Tibial artery (tissue), 4 donors: ENCODE measurements at regions not wholly inside any gene's neighbourhood (a gene's known extent, or its start where the extent isn't known, plus 50 kb on each side); places are given as distances from the start of the nearest gene placed in this dataset.

ENCODE experiments used
- DNase-seq, 2 donors: peaks; one replicate each; pipeline ENCODE4 v3.0.0-alpha.2; 2019
- H3K27ac ChIP-seq, 2 donors: fragments of 200-600 bp; sonication (generic) in 1 of 2; 1 replicate in 1 of 2; 2 replicates in 1 of 2; pipeline ENCODE4 v1.5.1; 2018 to 2019; ENCODE audit warnings: mild to moderate bottlenecking in 1 of 2
- H3K27me3 ChIP-seq, 2 donors: fragments of 200-600 bp; sonication (generic) in 1 of 2; one replicate each; pipeline versions ENCODE4 v1.5.1 to v1.6.0; 2016 to 2019
- H3K36me3 ChIP-seq, 3 donors: fragments of 200-600 bp; sonication (generic) in 2 of 3; one replicate each; pipeline ENCODE4 v1.5.1; 2016 to 2019; ENCODE audit warnings: mild to moderate bottlenecking in 2 of 3
- H3K4me1 ChIP-seq, 4 donors: fragments of 200-600 bp; sonication (generic) in 2 of 4; 1 replicate in 3 of 4; 2 replicates in 1 of 4; pipeline ENCODE4 v1.5.1; 2016 to 2019
- H3K4me3 ChIP-seq, 2 donors: fragments of 200-600 bp; sonication (generic) in 1 of 2; 1 replicate in 1 of 2; 2 replicates in 1 of 2; pipeline ENCODE4 v1.5.1; 2018 to 2019; ENCODE audit warnings: mild to moderate bottlenecking in 2 of 2
- H3K9me3 ChIP-seq, 3 donors: fragments of 200-600 bp; sonication (generic) in 1 of 3; one replicate each; pipeline ENCODE4 v1.5.1; 2016 to 2019
- intact Hi-C: fragments of 100-400 bp; cut with DNase I; formaldehyde crosslinking; loops from one replicate; pipeline ENCODE4 v1.15.0; 2023; ENCODE audit warnings: low total_unique reads
- TF ChIP-seq, protein P1 (sequence below), 2 experiments: fragments of 200-600 bp in 1 of 2; fragments of 450-650 bp in 1 of 2; IDR thresholded peaks; one replicate each; pipeline ENCODE4 v1.5.1; 2017 to 2019; ENCODE audit warnings: antibody characterized with exemption in 2 of 2, mild to moderate bottlenecking in 1 of 2, moderate library complexity in 1 of 2

DNA sequence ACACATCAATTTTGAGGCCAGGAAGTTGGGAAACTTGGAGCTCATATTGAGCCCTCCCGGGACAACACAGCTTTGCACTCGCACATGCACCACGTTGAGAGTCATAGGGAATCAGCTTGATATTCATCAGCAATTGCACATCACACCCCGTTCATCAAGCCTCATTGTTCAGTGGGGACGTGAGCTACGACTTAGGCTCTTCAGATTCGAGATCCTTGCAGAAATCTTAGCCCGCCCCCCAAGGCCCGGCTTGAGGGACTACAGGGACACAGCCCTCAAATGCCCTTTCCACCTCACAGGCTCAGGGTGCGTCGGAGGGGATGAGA lies 93.0 kb upstream of the MAFB start:
- intact Hi-C loops = no loop called here
- no peak overlapping the region for H3K27ac ChIP-seq
- DNase-seq = no peak
- H3K36me3 ChIP-seq = no peaks in the 10 kb centered on the region
- no peaks in the 10 kb centered on the region for H3K9me3 ChIP-seq
- TF ChIP-seq, protein P1, sequence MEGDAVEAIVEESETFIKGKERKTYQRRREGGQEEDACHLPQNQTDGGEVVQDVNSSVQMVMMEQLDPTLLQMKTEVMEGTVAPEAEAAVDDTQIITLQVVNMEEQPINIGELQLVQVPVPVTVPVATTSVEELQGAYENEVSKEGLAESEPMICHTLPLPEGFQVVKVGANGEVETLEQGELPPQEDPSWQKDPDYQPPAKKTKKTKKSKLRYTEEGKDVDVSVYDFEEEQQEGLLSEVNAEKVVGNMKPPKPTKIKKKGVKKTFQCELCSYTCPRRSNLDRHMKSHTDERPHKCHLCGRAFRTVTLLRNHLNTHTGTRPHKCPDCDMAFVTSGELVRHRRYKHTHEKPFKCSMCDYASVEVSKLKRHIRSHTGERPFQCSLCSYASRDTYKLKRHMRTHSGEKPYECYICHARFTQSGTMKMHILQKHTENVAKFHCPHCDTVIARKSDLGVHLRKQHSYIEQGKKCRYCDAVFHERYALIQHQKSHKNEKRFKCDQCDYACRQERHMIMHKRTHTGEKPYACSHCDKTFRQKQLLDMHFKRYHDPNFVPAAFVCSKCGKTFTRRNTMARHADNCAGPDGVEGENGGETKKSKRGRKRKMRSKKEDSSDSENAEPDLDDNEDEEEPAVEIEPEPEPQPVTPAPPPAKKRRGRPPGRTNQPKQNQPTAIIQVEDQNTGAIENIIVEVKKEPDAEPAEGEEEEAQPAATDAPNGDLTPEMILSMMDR (IDR thresholded peaks at IDR 0.05) = no peak
- peaks cover 0 to 4% (median 3%) of the 10 kb centered on the region in 4 donors for H3K4me1 ChIP-seq
- H3K27me3 ChIP-seq = peaks cover 0 to 5% of the 10 kb centered on the region in 2 donors
- H3K4me3 ChIP-seq = no peak overlapping the region

DNA sequence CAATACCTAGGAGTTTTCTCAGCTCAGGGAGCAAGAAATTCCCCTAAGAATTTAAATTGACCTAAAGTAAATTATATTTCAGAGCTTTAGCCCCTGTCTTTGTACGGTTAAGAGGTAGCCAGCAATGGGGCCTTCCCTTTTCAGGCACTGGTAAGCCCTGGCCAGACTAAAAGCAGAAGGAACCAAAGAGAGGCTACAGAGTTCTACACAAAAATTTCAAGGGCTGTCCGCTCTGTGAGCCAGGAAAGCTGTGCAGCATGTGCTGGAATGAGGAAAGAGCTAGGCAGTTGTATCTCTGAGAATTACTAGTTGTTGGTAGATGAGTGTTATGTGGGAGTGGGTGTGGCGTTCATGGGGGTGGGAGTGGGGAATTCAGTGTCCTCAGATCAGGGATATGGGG lies 96.3 kb upstream of the MAFB start:
- no peak for DNase-seq
- no peaks in the 10 kb centered on the region for H3K4me1 ChIP-seq
- no peaks in the 10 kb centered on the region for H3K9me3 ChIP-seq
- TF ChIP-seq, protein P1 (IDR thresholded peaks at IDR 0.05) = no peak
- peaks cover 0 to 8% of the 10 kb centered on the region in 2 donors for H3K27me3 ChIP-seq
- no peak overlapping the region for H3K4me3 ChIP-seq
- intact Hi-C loops = no loop called here
- H3K36me3 ChIP-seq = no peaks in the 10 kb centered on the region
- no peak overlapping the region for H3K27ac ChIP-seq

DNA sequence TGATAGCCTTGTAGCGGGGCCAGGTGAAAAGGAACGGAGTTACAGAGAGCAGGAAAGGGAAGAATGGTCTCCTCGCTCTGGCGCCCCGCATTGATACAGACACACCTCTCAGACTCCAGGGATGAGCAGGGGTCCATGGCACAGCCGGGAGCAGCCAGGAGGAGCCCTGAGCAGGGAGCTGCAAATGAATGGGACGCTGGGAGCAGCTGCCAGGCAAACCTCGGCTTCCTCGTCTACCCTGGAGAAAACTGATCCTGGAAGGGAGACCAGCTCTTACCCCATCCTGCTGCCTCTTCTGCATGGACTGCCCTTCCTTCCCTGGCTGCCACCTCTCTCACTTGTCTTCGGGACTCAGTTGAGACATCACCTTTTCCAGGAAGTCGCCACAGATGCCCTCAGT lies 97.3 kb upstream of the MAFB start:
- DNase-seq = no peak
- H3K9me3 ChIP-seq = no peaks in the 10 kb centered on the region
- peaks cover 0 to 8% of the 10 kb centered on the region in 2 donors for H3K27me3 ChIP-seq
- TF ChIP-seq, protein P1 (IDR thresholded peaks at IDR 0.05) = no peak
- H3K4me3 ChIP-seq = no peak overlapping the region
- intact Hi-C loops = no loop called here
- no peaks in the 10 kb centered on the region for H3K4me1 ChIP-seq
- no peaks in the 10 kb centered on the region for H3K36me3 ChIP-seq
- no peak overlapping the region for H3K27ac ChIP-seq

DNA sequence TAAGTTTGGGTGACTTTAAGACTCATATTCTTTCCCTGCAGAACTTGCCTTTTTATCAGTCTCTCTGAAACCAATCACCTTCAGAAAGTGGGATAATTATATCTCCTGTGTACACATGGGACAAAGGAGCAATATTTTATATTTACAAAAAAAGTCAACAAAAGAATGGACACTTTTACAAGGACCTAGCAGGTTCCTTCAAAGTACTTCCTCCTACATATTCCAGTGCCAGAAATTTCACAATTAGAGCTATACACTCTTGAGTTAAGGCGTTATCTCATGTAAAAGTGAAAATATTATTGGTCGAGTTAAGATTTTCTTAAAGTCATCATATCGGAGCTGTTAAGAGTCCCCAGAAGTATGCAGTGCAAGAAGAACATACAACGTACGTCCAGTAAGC lies 98.9 kb upstream of the MAFB start:
- no peak overlapping the region for H3K27ac ChIP-seq
- intact Hi-C loops = no loop called here
- peaks cover 0 to 8% of the 10 kb centered on the region in 2 donors for H3K27me3 ChIP-seq
- H3K4me1 ChIP-seq = no peaks in the 10 kb centered on the region
- H3K4me3 ChIP-seq = no peak overlapping the region
- no peak for DNase-seq
- H3K9me3 ChIP-seq = no peaks in the 10 kb centered on the region
- H3K36me3 ChIP-seq = no peaks in the 10 kb centered on the region
- TF ChIP-seq, protein P1 (IDR thresholded peaks at IDR 0.05) = no peak

DNA sequence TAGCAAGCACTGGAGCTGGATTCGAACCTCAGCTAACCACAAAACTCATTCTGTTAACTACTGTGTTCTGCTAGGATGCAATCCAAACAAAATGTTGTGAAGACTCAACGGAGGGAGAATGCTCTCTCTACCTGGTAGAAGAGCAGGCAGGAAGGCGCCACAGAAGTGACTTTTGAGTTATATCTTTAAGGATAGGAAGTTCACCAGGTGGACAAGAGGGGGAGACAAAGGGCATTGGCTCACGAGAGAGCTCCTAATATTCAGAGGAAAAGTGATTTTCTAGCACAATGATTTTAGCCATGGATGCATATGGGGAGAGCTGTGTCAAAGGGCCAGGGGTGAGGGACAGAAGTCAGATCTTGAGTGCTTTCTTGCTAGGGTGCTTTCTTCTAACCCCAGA lies 108.4 kb upstream of the MAFB start:
- Histone ChIP-seq H3K27me3 (peaks cover 0 to 2% of the 10 kb centered on the region in 2 donors), H3K4me1 (no peaks in the 10 kb centered on the region), H3K9me3 (no peaks in the 10 kb centered on the region), H3K27ac (no peak overlapping the region), H3K4me3 (no peak overlapping the region), H3K36me3 (no peaks in the 10 kb centered on the region)
- TF ChIP-seq, protein P1 (IDR thresholded peaks at IDR 0.05) = peak; percentile 27 to 34
- intact Hi-C loops = no loop called here
- no peak for DNase-seq

DNA sequence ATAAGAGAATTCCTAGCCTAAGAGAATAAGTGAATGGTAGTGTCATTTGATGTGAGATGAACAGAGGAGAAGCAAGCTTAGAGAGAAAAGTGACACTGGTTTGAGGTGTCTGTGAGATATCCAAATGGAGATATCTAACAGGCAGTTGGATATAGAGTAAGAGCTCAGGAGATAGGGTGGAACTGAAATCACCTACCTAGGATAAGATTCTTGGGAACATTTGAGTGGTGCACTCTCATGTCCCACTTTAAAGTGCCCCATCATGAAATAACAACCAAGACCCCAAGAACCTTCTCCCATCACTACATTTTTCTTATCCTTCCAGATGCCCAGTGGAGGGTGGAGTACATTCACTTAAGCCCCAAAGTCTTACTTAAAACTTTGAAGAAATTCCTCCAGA lies 109.0 kb upstream of the MAFB start:
- TF ChIP-seq, protein P1 (IDR thresholded peaks at IDR 0.05) = no peak
- DNase-seq = no peak
- Histone ChIP-seq H3K36me3 (no peaks in the 10 kb centered on the region), H3K4me3 (no peak overlapping the region), H3K27me3 (peaks cover 0 to 2% of the 10 kb centered on the region in 2 donors), H3K27ac (no peak overlapping the region), H3K9me3 (no peaks in the 10 kb centered on the region), H3K4me1 (no peaks in the 10 kb centered on the region)
- intact Hi-C loops = no loop called here
